Trophoblast cell (in vitro differentiated cells and primary cell): ENCODE measurements at regions not wholly inside any gene's neighbourhood (a gene's known extent, or its start where the extent isn't known, plus 50 kb on each side); places are given as distances from the start of the nearest gene placed in this dataset.

Experiments
- DNase-seq, 2 donors: peaks; one replicate each; pipeline ENCODE4 v3.0.0-alpha.2; 2016
- H2AFZ ChIP-seq: 2 replicates; pipeline ENCODE4 v1.6.1; 2013; ENCODE audit warnings: low read length, moderate library complexity, mild to moderate bottlenecking; ENCODE audit not compliant: insufficient read depth, poor library complexity
- H2AK5ac ChIP-seq: 2 replicates; pipeline ENCODE4 v1.6.1; 2013; ENCODE audit warnings: mild to moderate bottlenecking, low read length
- H2BK120ac ChIP-seq: 2 replicates; pipeline ENCODE4 v1.6.1; 2013; ENCODE audit warnings: low read length, mild to moderate bottlenecking, moderate library complexity; ENCODE audit not compliant: insufficient read depth, poor library complexity
- H2BK12ac ChIP-seq: 2 replicates; pipeline ENCODE4 v1.6.1; 2013; ENCODE audit warnings: mild to moderate bottlenecking, low read length, moderate library complexity
- H2BK5ac ChIP-seq: 2 replicates; pipeline ENCODE4 v1.6.1; 2013; ENCODE audit warnings: low read length, low read depth, moderate library complexity, mild to moderate bottlenecking; ENCODE audit not compliant: poor library complexity
- H3K14ac ChIP-seq: 2 replicates; pipeline ENCODE4 v1.6.1; 2013; ENCODE audit warnings: mild to moderate bottlenecking, low read length
- H3K18ac ChIP-seq: 2 replicates; pipeline ENCODE4 v1.6.1; 2013; ENCODE audit warnings: mild to moderate bottlenecking, low read length
- H3K23ac ChIP-seq: 2 replicates; pipeline ENCODE4 v1.6.1; 2013; ENCODE audit warnings: low read length
- H3K27ac ChIP-seq: 2 replicates; pipeline ENCODE4 v1.5.1; 2013; ENCODE audit warnings: low read depth, mild to moderate bottlenecking, inconsistent platforms, low read length, moderate library complexity
- H3K27me3 ChIP-seq: 2 replicates; pipeline ENCODE4 v1.6.1; 2013; ENCODE audit warnings: inconsistent platforms, mild to moderate bottlenecking, low read length, moderate library complexity; ENCODE audit not compliant: insufficient read depth
- H3K36me3 ChIP-seq, 2 experiments: 1 replicate in 1 of 2; 2 replicates in 1 of 2; pipeline ENCODE4 v1.6.1; 2013; ENCODE audit warnings: low read length in 2 of 2, mild to moderate bottlenecking in 2 of 2, moderate library complexity in 1 of 2; ENCODE audit not compliant: insufficient read depth in 2 of 2, control insufficient read depth in 1 of 2
- H3K4ac ChIP-seq: 2 replicates; pipeline ENCODE4 v1.6.1; 2013; ENCODE audit warnings: low read depth, mild to moderate bottlenecking, low read length, moderate library complexity
- H3K4me1 ChIP-seq, 2 experiments: 1 replicate in 1 of 2; 2 replicates in 1 of 2; pipeline ENCODE4 v1.6.1; 2013; ENCODE audit warnings: low read length in 2 of 2, mild to moderate bottlenecking in 2 of 2, moderate library complexity in 1 of 2; ENCODE audit not compliant: insufficient read depth in 2 of 2, control insufficient read depth in 1 of 2
- H3K4me2 ChIP-seq: 2 replicates; pipeline ENCODE4 v1.6.1; 2013; ENCODE audit warnings: inconsistent platforms, mild to moderate bottlenecking, low read length, moderate library complexity
- H3K4me3 ChIP-seq: 2 replicates; pipeline ENCODE4 v1.5.1; 2013; ENCODE audit warnings: mild to moderate bottlenecking, low read depth, low read length, inconsistent platforms
- H3K79me1 ChIP-seq: one replicate; pipeline ENCODE4 v1.6.1; 2013; ENCODE audit warnings: low read length
- H3K79me2 ChIP-seq: 2 replicates; pipeline ENCODE4 v1.6.1; 2013; ENCODE audit warnings: low read length, mild to moderate bottlenecking; ENCODE audit not compliant: control insufficient read depth, insufficient read depth, poor library complexity
- H3K9ac ChIP-seq: 2 replicates; pipeline ENCODE4 v1.6.1; 2013; ENCODE audit warnings: mild to moderate bottlenecking, low read length
- H3K9me3 ChIP-seq: 2 replicates; pipeline ENCODE4 v1.6.1; 2013; ENCODE audit warnings: low read depth, mild to moderate bottlenecking, control low read depth, inconsistent platforms, low read length; ENCODE audit not compliant: insufficient read depth
- H4K12ac ChIP-seq: 2 replicates; pipeline ENCODE4 v1.6.1; 2013; ENCODE audit warnings: low read depth, mild to moderate bottlenecking, low read length, moderate library complexity
- H4K8ac ChIP-seq: 2 replicates; pipeline ENCODE4 v1.6.1; 2013; ENCODE audit warnings: low read depth, mild to moderate bottlenecking, low read length, moderate library complexity
- H4K91ac ChIP-seq: one replicate; pipeline ENCODE4 v1.6.1; 2013; ENCODE audit warnings: low read depth, mild to moderate bottlenecking, low read length, moderate library complexity
- WGBS: extraction: QIAGEN DNeasy Blood & Tissue Kit; methylation state at CpG from one replicate; pipeline ENCODE4 v1.1.7; 2013; ENCODE audit warnings: missing lambda C conversion rate; ENCODE audit not compliant: insufficient read length, insufficient coverage; ENCODE audit errors: extremely low coverage; 5-methylcytosine and 5-hydroxymethylcytosine counted together

DNA sequence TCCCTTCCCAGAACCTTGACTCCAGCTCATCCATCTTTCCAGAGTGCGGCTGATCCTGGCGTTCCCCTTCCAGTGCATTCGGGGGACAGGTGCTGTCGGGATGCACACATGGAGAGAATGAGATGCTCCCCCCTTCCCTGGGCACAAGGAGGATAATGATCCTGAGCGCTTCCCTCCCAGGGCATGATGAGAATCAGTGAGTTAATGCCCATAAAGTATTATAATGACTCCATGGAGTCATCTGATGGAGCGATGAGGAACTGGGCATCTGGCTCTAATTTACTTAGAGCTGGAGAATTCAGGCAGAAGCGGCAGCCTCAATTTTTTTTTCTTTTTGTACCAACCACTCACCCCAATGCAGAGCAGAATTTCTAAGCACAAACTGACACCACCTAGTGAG is 79.6 kb upstream of the SKOR2 start:
- no peaks in the 10 kb centered on the region for H3K79me2 ChIP-seq
- H4K8ac ChIP-seq = no peak overlapping the region
- no peak overlapping the region for H3K4me3 ChIP-seq
- no peaks in the 10 kb centered on the region for H3K9me3 ChIP-seq
- H3K4me1 ChIP-seq = no peaks in the 10 kb centered on the region
- H3K36me3 ChIP-seq = no peaks in the 10 kb centered on the region
- H2AK5ac ChIP-seq = no peak overlapping the region
- H4K12ac ChIP-seq = no peak overlapping the region
- no peak overlapping the region for H3K9ac ChIP-seq
- H3K23ac ChIP-seq = no peak overlapping the region
- WGBS = no CpG with 5 or more reads among the region's 7 CpGs
- H3K27me3 ChIP-seq = no peaks in the 10 kb centered on the region
- no peak overlapping the region for H3K4me2 ChIP-seq
- no peak overlapping the region for H3K18ac ChIP-seq
- no peak overlapping the region for H2BK5ac ChIP-seq
- H3K14ac ChIP-seq = no peak overlapping the region
- no peak for DNase-seq
- no peak overlapping the region for H4K91ac ChIP-seq
- no peaks in the 10 kb centered on the region for H3K79me1 ChIP-seq
- H3K27ac ChIP-seq = no peak overlapping the region
- H2AFZ ChIP-seq = no peak overlapping the region
- H2BK120ac ChIP-seq = no peak overlapping the region
- no peak overlapping the region for H3K4ac ChIP-seq
- H2BK12ac ChIP-seq = no peak overlapping the region

DNA sequence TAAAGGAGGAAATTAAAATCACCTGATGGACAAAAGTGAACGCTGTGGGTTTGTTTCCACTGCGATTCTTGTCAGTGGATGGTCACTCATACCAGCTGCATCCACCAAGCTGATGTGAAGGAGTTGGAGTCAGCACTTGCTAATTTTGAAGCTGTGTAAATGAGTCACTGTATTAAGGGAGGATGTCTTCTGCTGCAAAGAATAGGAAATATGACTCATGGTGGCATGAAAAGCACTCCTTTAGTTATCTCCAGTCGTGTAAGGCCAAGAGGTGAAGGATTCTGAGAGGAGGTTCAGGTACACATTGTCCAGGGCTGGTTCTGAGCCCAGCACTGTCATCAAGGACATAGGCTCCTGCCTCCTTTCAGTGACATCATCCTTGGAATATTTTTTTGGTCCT is 71.7 kb upstream of the SKOR2 start:
- H3K4me1 ChIP-seq = no peaks in the 10 kb centered on the region
- no peaks in the 10 kb centered on the region for H3K36me3 ChIP-seq
- WGBS = no CpG with 5 or more reads among the region's 3 CpGs
- H3K4me3 ChIP-seq = no peak overlapping the region
- no peak overlapping the region for H2BK12ac ChIP-seq
- no peak overlapping the region for H3K9ac ChIP-seq
- H4K12ac ChIP-seq = no peak overlapping the region
- no peak overlapping the region for H3K4ac ChIP-seq
- H2AFZ ChIP-seq = no peak overlapping the region
- no peak overlapping the region for H3K27ac ChIP-seq
- no peak overlapping the region for H2BK120ac ChIP-seq
- no peaks in the 10 kb centered on the region for H3K79me2 ChIP-seq
- H3K9me3 ChIP-seq = no peaks in the 10 kb centered on the region
- no peak overlapping the region for H4K8ac ChIP-seq
- H3K27me3 ChIP-seq = no peaks in the 10 kb centered on the region
- no peak overlapping the region for H3K23ac ChIP-seq
- H3K4me2 ChIP-seq = no peak overlapping the region
- H2AK5ac ChIP-seq = no peak overlapping the region
- H2BK5ac ChIP-seq = no peak overlapping the region
- peak in 1 of 2 donors; percentile 10 for DNase-seq
- no peak overlapping the region for H3K18ac ChIP-seq
- H3K14ac ChIP-seq = no peak overlapping the region
- H4K91ac ChIP-seq = no peak overlapping the region
- H3K79me1 ChIP-seq = no peaks in the 10 kb centered on the region

- Histone ChIP-seq H3K18ac (no peak overlapping the region), H4K91ac (no peak overlapping the region), H3K14ac (no peak overlapping the region), H3K79me1 (no peaks in the 10 kb centered on the region), H3K4ac (no peak overlapping the region), H3K4me1 (no peaks in the 10 kb centered on the region), H3K79me2 (no peaks in the 10 kb centered on the region), H2BK5ac (no peak overlapping the region), H3K27ac (no peak overlapping the region), H4K12ac (no peak overlapping the region), H3K4me2 (no peak overlapping the region), H2BK120ac (no peak overlapping the region), H4K8ac (no peak overlapping the region), H3K9me3 (no peaks in the 10 kb centered on the region), H3K27me3 (no peaks in the 10 kb centered on the region), H2BK12ac (no peak overlapping the region), H2AK5ac (no peak overlapping the region), H3K9ac (no peak overlapping the region), H2AFZ (no peak overlapping the region), H3K4me3 (no peak overlapping the region), H3K36me3 (no peaks in the 10 kb centered on the region), H3K23ac (no peak overlapping the region)
- no peak for DNase-seq
- no CpG with 5 or more reads among the region's 3 CpGs for WGBS
Observed at GRCh38 chr18:47321815-47322214, 70.4 kb upstream of the SKOR2 start.

- Histone ChIP-seq H3K23ac (no peak overlapping the region), H3K18ac (no peak overlapping the region), H3K27me3 (no peaks in the 10 kb centered on the region), H3K9me3 (no peaks in the 10 kb centered on the region), H2BK120ac (no peak overlapping the region), H3K4me2 (no peak overlapping the region), H2AFZ (no peak overlapping the region), H4K12ac (no peak overlapping the region), H3K9ac (no peak overlapping the region), H3K79me1 (no peaks in the 10 kb centered on the region), H3K27ac (no peak overlapping the region), H3K4me1 (no peaks in the 10 kb centered on the region), H3K14ac (no peak overlapping the region), H2BK12ac (no peak overlapping the region), H3K36me3 (no peaks in the 10 kb centered on the region), H3K4me3 (no peak overlapping the region), H2AK5ac (no peak overlapping the region), H3K4ac (no peak overlapping the region), H4K91ac (no peak overlapping the region), H4K8ac (no peak overlapping the region), H2BK5ac (no peak overlapping the region), H3K79me2 (no peaks in the 10 kb centered on the region)
- no peak for DNase-seq
- whole genome bisulfite sequencing = no CpG with 5 or more reads among the region's 1 CpG
Observed at GRCh38 chr18:47317824-47318508, 66.5 kb upstream of the SKOR2 start.
